ENCODE measurements at regions not wholly inside any gene's neighbourhood (a gene's known extent, or its start where the extent isn't known, plus 50 kb on each side); places are given as distances from the start of the nearest gene placed in this dataset.

GRCh38 chr11:92801685-92802084 is 167.8 kb upstream of the MTNR1B start:
- Histone ChIP-seq H3K4me1 (ENCODE audit: control insufficient read depth in 4 of 4, insufficient read depth in 4 of 4, low read length in 3 of 4) (no peaks in the 10 kb centered on the region), H3K9me3 (ENCODE audit: control insufficient read depth in 4 of 4, low read length in 3 of 4) (peaks cover 0 to 3% (median 0%) of the 10 kb centered on the region in 4 donors), H3K27me3 (ENCODE audit: control insufficient read depth in 4 of 4, insufficient read depth in 4 of 4, low read length in 3 of 4) (no peaks in the 10 kb centered on the region), H3K9ac (ENCODE audit: low read depth in 1 of 2, low read length in 2 of 2) (no peak overlapping the region), H3K36me3 (ENCODE audit: control insufficient read depth in 4 of 4, insufficient read depth in 3 of 4, low read depth in 1 of 4, low read length in 3 of 4) (no peaks in the 10 kb centered on the region), H3K4me3 (ENCODE audit: low read depth in 1 of 3, low read length in 3 of 3) (no peak overlapping the region), H3K27ac (ENCODE audit: low read depth in 1 of 2, low read length in 2 of 2) (no peak overlapping the region)
- TF ChIP-seq JUND (IDR thresholded peaks at IDR 0.05) = no peak
- no peak for TF ChIP-seq YY1 (IDR thresholded peaks at IDR 0.05)
- no peak for TF ChIP-seq TAF1 (conservative IDR thresholded peaks at IDR 0.05)
- TF ChIP-seq, protein P1, sequence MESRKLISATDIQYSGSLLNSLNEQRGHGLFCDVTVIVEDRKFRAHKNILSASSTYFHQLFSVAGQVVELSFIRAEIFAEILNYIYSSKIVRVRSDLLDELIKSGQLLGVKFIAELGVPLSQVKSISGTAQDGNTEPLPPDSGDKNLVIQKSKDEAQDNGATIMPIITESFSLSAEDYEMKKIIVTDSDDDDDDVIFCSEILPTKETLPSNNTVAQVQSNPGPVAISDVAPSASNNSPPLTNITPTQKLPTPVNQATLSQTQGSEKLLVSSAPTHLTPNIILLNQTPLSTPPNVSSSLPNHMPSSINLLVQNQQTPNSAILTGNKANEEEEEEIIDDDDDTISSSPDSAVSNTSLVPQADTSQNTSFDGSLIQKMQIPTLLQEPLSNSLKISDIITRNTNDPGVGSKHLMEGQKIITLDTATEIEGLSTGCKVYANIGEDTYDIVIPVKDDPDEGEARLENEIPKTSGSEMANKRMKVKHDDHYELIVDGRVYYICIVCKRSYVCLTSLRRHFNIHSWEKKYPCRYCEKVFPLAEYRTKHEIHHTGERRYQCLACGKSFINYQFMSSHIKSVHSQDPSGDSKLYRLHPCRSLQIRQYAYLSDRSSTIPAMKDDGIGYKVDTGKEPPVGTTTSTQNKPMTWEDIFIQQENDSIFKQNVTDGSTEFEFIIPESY (IDR thresholded peaks at IDR 0.05) = no peak
- TF ChIP-seq FOXA1 (IDR thresholded peaks at IDR 0.05) = no peak
- TF ChIP-seq NR2F2 (IDR thresholded peaks at IDR 0.05) = no peak
- TF ChIP-seq RXRA (IDR thresholded peaks at IDR 0.05) = no peak
- 78% methylated on average over 13 of the region's 13 CpGs for WGBS
- DNase-seq (ENCODE audit: low spot score) = no peak

GRCh38 chr11:92802644-92803043 is 166.8 kb upstream of the MTNR1B start:
- Histone ChIP-seq H3K27me3 (ENCODE audit: control insufficient read depth in 4 of 4, insufficient read depth in 4 of 4, low read length in 3 of 4) (no peaks in the 10 kb centered on the region), H3K9me3 (ENCODE audit: control insufficient read depth in 4 of 4, low read length in 3 of 4) (peaks cover 0 to 3% (median 0%) of the 10 kb centered on the region in 4 donors), H3K36me3 (ENCODE audit: control insufficient read depth in 4 of 4, insufficient read depth in 3 of 4, low read depth in 1 of 4, low read length in 3 of 4) (no peaks in the 10 kb centered on the region), H3K4me3 (ENCODE audit: low read depth in 1 of 3, low read length in 3 of 3) (no peak overlapping the region), H3K9ac (ENCODE audit: low read depth in 1 of 2, low read length in 2 of 2) (no peak overlapping the region), H3K27ac (ENCODE audit: low read depth in 1 of 2, low read length in 2 of 2) (no peak overlapping the region), H3K4me1 (ENCODE audit: control insufficient read depth in 4 of 4, insufficient read depth in 4 of 4, low read length in 3 of 4) (no peaks in the 10 kb centered on the region)
- 64% methylated on average over 2 of the region's 2 CpGs for WGBS
- no peak for TF ChIP-seq SP1 (IDR thresholded peaks at IDR 0.05)
- no peak for TF ChIP-seq RXRA (IDR thresholded peaks at IDR 0.05)
- TF ChIP-seq ATF3 (IDR thresholded peaks at IDR 0.05) = no peak
- TF ChIP-seq FOXA1 (IDR thresholded peaks at IDR 0.05) = no peak
- TF ChIP-seq NR2F2 (IDR thresholded peaks at IDR 0.05) = no peak
- no peak for TF ChIP-seq RAD21 (IDR thresholded peaks at IDR 0.05)
- no peak for TF ChIP-seq HNF4A (conservative IDR thresholded peaks at IDR 0.05)
- TF ChIP-seq JUND (IDR thresholded peaks at IDR 0.05) = no peak
- TF ChIP-seq, protein P2, sequence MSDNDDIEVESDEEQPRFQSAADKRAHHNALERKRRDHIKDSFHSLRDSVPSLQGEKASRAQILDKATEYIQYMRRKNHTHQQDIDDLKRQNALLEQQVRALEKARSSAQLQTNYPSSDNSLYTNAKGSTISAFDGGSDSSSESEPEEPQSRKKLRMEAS (IDR thresholded peaks at IDR 0.05) = no peak
- DNase-seq (ENCODE audit: low spot score) = no peak

DNA sequence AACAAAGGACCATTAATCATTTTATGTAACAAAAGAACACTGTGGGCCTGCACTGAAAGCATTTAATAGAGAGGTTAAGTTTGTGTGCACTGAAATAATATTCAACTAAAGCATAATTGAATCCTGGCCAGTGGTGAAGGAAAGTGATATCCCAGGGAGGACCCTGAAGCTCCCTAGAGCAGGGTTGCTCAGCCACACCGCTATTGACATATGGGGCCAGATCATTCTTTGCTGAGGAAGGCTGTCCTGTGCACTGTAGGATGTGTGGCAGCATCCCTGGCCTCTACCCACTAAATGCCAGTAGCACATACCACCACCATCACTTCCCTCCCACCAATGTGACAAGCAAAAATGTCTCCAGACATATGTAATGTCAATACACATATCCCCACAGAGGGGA is 166.1 kb upstream of the MTNR1B start:
- Histone ChIP-seq H3K27ac (ENCODE audit: low read depth in 1 of 2, low read length in 2 of 2) (no peak overlapping the region), H3K36me3 (ENCODE audit: control insufficient read depth in 4 of 4, insufficient read depth in 3 of 4, low read depth in 1 of 4, low read length in 3 of 4) (no peaks in the 10 kb centered on the region), H3K4me1 (ENCODE audit: control insufficient read depth in 4 of 4, insufficient read depth in 4 of 4, low read length in 3 of 4) (no peaks in the 10 kb centered on the region), H3K9ac (ENCODE audit: low read depth in 1 of 2, low read length in 2 of 2) (no peak overlapping the region), H3K9me3 (ENCODE audit: control insufficient read depth in 4 of 4, low read length in 3 of 4) (peaks cover 0 to 3% (median 0%) of the 10 kb centered on the region in 4 donors), H3K4me3 (ENCODE audit: low read depth in 1 of 3, low read length in 3 of 3) (no peak overlapping the region), H3K27me3 (ENCODE audit: control insufficient read depth in 4 of 4, insufficient read depth in 4 of 4, low read length in 3 of 4) (no peaks in the 10 kb centered on the region)
- WGBS = 86% methylated on average over 1 of the region's 1 CpG
- no peak for DNase-seq (ENCODE audit: low spot score)
- no peak for TF ChIP-seq EGR1 (IDR thresholded peaks at IDR 0.05; ENCODE audit: low read depth in 2 of 2)
- no peak for TF ChIP-seq GABPA (IDR thresholded peaks at IDR 0.05 in 1 of 2, conservative IDR thresholded peaks at IDR 0.05 in 1 of 2)
- no peak for TF ChIP-seq FOXA2 (IDR thresholded peaks at IDR 0.05)
- TF ChIP-seq, protein P2 (IDR thresholded peaks at IDR 0.05) = no peak
- no peak for TF ChIP-seq NR2F2 (IDR thresholded peaks at IDR 0.05)

Data from liver (tissue), 7 donors.